Kidney (tissue), 13 donors: ENCODE measurements at regions not wholly inside any gene's neighbourhood (a gene's known extent, or its start where the extent isn't known, plus 50 kb on each side); places are given as distances from the start of the nearest gene placed in this dataset.

Source experiments
- DNase-seq, 5 donors: peaks; one replicate each; pipeline ENCODE4 v3.0.0-alpha.2; 2013 to 2020
- FAIRE-seq: peaks from 2 replicates; lab custom pipeline; 2012; peaks lifted over from hg19 to GRCh38; lab: Jason Lieb, UNC
- H3K27ac ChIP-seq, 2 donors: one replicate each; pipeline ENCODE4 v1.7.0; 2013; ENCODE audit warnings: low read depth in 2 of 2, low read length in 2 of 2, inconsistent platforms in 1 of 2
- H3K27me3 ChIP-seq: one replicate; pipeline ENCODE4 v1.7.1; 2013; ENCODE audit warnings: low read length, inconsistent platforms; ENCODE audit not compliant: control insufficient read depth, insufficient read depth
- H3K36me3 ChIP-seq, 3 donors: one replicate each; pipeline versions ENCODE4 v1.7.0 to v1.7.1; 2013; ENCODE audit warnings: low read length in 3 of 3, control low read depth in 1 of 3, inconsistent platforms in 1 of 3; ENCODE audit not compliant: insufficient read depth in 3 of 3, control insufficient read depth in 2 of 3
- H3K4me1 ChIP-seq, 3 donors: one replicate each; pipeline versions ENCODE4 v1.7.0 to v1.7.1; 2013; ENCODE audit warnings: low read length in 3 of 3, inconsistent platforms in 1 of 3, low read depth in 1 of 3; ENCODE audit not compliant: control insufficient read depth in 2 of 3, insufficient read depth in 2 of 3
- H3K4me3 ChIP-seq, 3 donors: one replicate each; pipeline versions ENCODE4 v1.7.0 to v1.8.1; 2013; ENCODE audit warnings: low read length in 3 of 3, control low read depth in 1 of 3, inconsistent platforms in 1 of 3
- H3K9ac ChIP-seq, 3 donors: one replicate each; pipeline versions ENCODE4 v1.7.0 to v1.7.1; 2013; ENCODE audit warnings: low read length in 3 of 3, control low read depth in 1 of 3, inconsistent platforms in 1 of 3
- H3K9me3 ChIP-seq, 3 donors: one replicate each; pipeline versions ENCODE4 v1.7.0 to v1.7.1; 2013; ENCODE audit warnings: low read length in 3 of 3, control low read depth in 1 of 3, inconsistent platforms in 1 of 3; ENCODE audit not compliant: control insufficient read depth in 2 of 3, insufficient read depth in 1 of 3
- intact Hi-C: fragments of 100-400 bp; cut with DNase I; formaldehyde crosslinking; loops from one replicate; pipeline ENCODE4 v1.11.1; 2022
- TF ChIP-seq, protein P1 (sequence below): IDR thresholded peaks from 3 replicates; pipeline ENCODE4 v1.5.1; 2012; ENCODE audit warnings: mild to moderate bottlenecking, moderate library complexity, borderline replicate concordance; ENCODE audit not compliant: insufficient read depth; ENCODE audit errors: extremely low read depth
- donor health status: control.
- donor health status: control.
- donor health status: control.
- donor health status: control.
- donor health status: control.
- donor health status: DM: yes; HTN: yes; CAD: no.
- donor health status: Normal renal cell carcinoma (clear cell type).

DNA sequence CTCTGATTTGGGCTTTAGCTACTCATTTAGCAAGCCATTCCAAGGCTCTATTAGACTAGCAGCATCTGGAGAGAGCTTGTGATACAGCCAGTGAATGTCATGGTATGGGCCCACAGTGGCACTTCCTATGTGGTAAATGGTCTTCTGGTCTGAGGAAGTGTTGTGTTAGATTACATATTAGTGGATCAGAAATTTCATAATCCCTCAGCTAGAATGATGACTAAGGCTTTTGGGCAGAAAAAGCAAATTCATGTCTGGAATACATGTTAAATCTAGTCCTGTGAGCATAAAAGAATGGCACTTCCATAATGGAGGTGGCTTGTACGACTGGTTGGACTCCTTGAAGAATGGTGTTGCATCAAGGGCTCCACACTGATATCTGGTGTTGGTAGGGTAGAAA, 436.8 kb upstream of the CWC22 start:
- DNase-seq (no peak), FAIRE-seq (no peak)
- H3K9me3 ChIP-seq: no peaks in the 10 kb centered on the region
- H3K4me3 ChIP-seq: no peak overlapping the region
- no peaks in the 10 kb centered on the region for H3K36me3 ChIP-seq
- H3K27ac ChIP-seq: no peak overlapping the region
- intact Hi-C loops: no loop called here
- TF ChIP-seq, protein P1, sequence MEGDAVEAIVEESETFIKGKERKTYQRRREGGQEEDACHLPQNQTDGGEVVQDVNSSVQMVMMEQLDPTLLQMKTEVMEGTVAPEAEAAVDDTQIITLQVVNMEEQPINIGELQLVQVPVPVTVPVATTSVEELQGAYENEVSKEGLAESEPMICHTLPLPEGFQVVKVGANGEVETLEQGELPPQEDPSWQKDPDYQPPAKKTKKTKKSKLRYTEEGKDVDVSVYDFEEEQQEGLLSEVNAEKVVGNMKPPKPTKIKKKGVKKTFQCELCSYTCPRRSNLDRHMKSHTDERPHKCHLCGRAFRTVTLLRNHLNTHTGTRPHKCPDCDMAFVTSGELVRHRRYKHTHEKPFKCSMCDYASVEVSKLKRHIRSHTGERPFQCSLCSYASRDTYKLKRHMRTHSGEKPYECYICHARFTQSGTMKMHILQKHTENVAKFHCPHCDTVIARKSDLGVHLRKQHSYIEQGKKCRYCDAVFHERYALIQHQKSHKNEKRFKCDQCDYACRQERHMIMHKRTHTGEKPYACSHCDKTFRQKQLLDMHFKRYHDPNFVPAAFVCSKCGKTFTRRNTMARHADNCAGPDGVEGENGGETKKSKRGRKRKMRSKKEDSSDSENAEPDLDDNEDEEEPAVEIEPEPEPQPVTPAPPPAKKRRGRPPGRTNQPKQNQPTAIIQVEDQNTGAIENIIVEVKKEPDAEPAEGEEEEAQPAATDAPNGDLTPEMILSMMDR: no peak
- no peaks in the 10 kb centered on the region for H3K27me3 ChIP-seq
- H3K4me1 ChIP-seq: no peaks in the 10 kb centered on the region
- no peak overlapping the region for H3K9ac ChIP-seq

DNA sequence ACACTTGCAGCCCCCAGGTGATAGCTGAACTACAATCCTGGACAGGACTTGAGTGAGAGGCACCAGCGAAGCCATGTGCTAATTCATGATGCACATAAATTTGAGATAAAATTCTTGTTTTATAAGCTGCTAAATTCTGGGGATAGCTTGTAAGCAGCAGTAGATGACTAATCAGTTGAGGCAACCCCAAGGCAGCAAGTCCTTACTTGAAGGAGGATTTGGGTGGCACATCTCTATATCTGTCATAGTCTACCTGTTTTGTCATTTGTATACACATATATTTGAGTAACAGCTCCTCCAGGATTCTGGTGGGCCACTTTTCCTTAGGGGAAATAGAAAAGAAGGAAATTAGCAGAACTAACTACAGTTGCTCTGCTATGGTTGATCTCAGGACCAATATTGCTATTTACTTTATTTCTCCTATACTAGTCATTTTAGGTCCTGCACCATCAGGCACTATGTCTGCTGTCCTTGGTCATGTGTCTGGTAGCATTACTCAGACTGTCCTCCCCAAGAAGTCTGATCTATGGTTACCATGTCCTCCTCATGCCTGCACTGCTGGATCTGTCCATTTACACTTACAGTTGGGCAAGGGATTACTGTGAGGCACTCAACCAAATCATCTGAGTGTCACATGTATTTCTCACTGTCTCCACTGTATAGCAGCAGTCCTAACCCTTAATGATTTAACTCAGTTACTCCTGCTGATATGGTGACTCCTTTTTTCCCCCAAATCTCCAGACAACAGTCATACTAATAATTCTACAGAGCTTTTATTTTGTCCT, 436.0 kb upstream of the CWC22 start:
- Histone ChIP-seq H3K27ac (no peak overlapping the region), H3K9ac (no peak overlapping the region), H3K4me3 (no peak overlapping the region), H3K9me3 (no peaks in the 10 kb centered on the region), H3K36me3 (no peaks in the 10 kb centered on the region), H3K4me1 (no peaks in the 10 kb centered on the region), H3K27me3 (no peaks in the 10 kb centered on the region)
- FAIRE-seq: no peak
- DNase-seq: peak in 2 of 5 donors; percentile 2 to 8
- TF ChIP-seq, protein P1: no peak
- intact Hi-C loops: no loop called here

DNA sequence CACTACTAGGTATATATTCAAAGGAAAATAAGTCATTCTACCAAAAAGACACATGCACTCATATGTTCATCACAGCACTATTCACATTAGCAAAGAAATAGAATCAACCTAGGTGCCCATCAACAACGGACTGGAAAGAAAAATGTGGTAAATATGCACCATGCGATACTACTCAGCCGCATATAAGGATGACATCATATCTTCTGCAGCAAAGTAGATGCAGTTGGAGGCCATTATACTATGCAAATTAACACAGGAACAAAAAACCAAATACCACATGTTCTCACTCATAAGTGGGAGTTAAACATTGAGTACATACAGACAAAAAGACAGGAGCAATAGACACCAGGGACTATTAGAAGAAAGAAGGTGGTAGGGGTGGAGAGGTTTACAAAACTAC, 412.1 kb upstream of the CWC22 start:
- intact Hi-C loops: no loop called here
- Histone ChIP-seq H3K4me1 (no peaks in the 10 kb centered on the region), H3K36me3 (no peaks in the 10 kb centered on the region), H3K27ac (no peak overlapping the region), H3K9ac (no peak overlapping the region), H3K4me3 (no peak overlapping the region), H3K27me3 (no peaks in the 10 kb centered on the region), H3K9me3 (no peaks in the 10 kb centered on the region)
- no peak for DNase-seq
- TF ChIP-seq, protein P1: no peak
- no peak for FAIRE-seq
